Right lobe of liver (tissue), 4 donors: ENCODE measurements at regions not wholly inside any gene's neighbourhood (a gene's known extent, or its start where the extent isn't known, plus 50 kb on each side); places are given as distances from the start of the nearest gene placed in this dataset.

Source experiments
- CTCF ChIP-seq, 4 donors: fragments of 200-600 bp in 3 of 4; fragments of 450-650 bp in 1 of 4; IDR thresholded peaks; one replicate each; pipeline versions ENCODE4 v1.5.1 to v1.8.0; 2016 to 2022; ENCODE audit warnings: antibody characterized with exemption in 4 of 4, mild to moderate bottlenecking in 2 of 4
- POLR2A ChIP-seq: fragments of 450-650 bp; IDR thresholded peaks from one replicate; pipeline ENCODE4 v1.6.1; 2017; ENCODE audit warnings: antibody characterized with exemption, mild to moderate bottlenecking
- donor health status: DM: no; HTN: no; CAD: no.
- donor health status: DM: no; HTN: no; CAD: no.
- donor health status: DM: no; HTN: yes; CAD: no.

- TF ChIP-seq CTCF (IDR thresholded peaks at IDR 0.05) (no peak), POLR2A (no peak)
These were observed 145.6 kb upstream of the RBPJ start for GRCh38 chr4:26175006-26175786.
